ENCODE measurements at regions not wholly inside any gene's neighbourhood (a gene's known extent, or its start where the extent isn't known, plus 50 kb on each side); places are given as distances from the start of the nearest gene placed in this dataset.

GRCh38 chr5:51138164-51138563 lies 245.1 kb upstream of the ISL1 start (continued):
- no peak for TF ChIP-seq CHD1 (IDR thresholded peaks at IDR 0.05; ENCODE audit: low read depth, low read length)
- TF ChIP-seq GTF2F1 (IDR thresholded peaks at IDR 0.05; ENCODE audit: borderline replicate concordance, low read depth, low read length) = no peak
- TF ChIP-seq, protein P1, sequence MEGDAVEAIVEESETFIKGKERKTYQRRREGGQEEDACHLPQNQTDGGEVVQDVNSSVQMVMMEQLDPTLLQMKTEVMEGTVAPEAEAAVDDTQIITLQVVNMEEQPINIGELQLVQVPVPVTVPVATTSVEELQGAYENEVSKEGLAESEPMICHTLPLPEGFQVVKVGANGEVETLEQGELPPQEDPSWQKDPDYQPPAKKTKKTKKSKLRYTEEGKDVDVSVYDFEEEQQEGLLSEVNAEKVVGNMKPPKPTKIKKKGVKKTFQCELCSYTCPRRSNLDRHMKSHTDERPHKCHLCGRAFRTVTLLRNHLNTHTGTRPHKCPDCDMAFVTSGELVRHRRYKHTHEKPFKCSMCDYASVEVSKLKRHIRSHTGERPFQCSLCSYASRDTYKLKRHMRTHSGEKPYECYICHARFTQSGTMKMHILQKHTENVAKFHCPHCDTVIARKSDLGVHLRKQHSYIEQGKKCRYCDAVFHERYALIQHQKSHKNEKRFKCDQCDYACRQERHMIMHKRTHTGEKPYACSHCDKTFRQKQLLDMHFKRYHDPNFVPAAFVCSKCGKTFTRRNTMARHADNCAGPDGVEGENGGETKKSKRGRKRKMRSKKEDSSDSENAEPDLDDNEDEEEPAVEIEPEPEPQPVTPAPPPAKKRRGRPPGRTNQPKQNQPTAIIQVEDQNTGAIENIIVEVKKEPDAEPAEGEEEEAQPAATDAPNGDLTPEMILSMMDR (IDR thresholded peaks at IDR 0.05; ENCODE audit: control extremely low read depth in 1 of 3, insufficient read depth in 1 of 3, low read depth in 1 of 3, low read length in 3 of 3) = peak in 1 of 3 experiments; percentile 11; a peak in 1 of 4 replicates
- no peak for TF ChIP-seq SIX5 (IDR thresholded peaks at IDR 0.05; ENCODE audit: low read depth, low read length)

Measured in H1 (cell line).